H1 (cell line): ENCODE measurements at regions not wholly inside any gene's neighbourhood (a gene's known extent, or its start where the extent isn't known, plus 50 kb on each side); places are given as distances from the start of the nearest gene placed in this dataset.

Source experiments
- CTCF ChIA-PET: fragments of 300-600 bp; sonication (Branson Sonifier 250); formaldehyde crosslinking; loops from one replicate; lab custom pipeline; 2021; ENCODE audit not compliant: partially characterized antibody; lab: Charles Lee
- POLR2A ChIA-PET: fragments of 300-600 bp; sonication (Branson Sonifier 250); formaldehyde crosslinking; loops from one replicate; lab custom pipeline; 2021; ENCODE audit warnings: inconsistent platforms; ENCODE audit not compliant: partially characterized antibody; lab: Charles Lee
- DNase-seq, 2 experiments: peaks; one replicate each; pipeline versions ENCODE4 v3.0.0 to v3.0.0-alpha.2; 2010 to 2022; ENCODE audit warnings: low spot score in 2 of 2, low read depth in 1 of 2, mixed read lengths in 1 of 2
- FAIRE-seq: peaks from 2 replicates; lab custom pipeline; 2011; peaks lifted over from hg19 to GRCh38; lab: Jason Lieb, UNC
- H2AFZ ChIP-seq: 2 replicates; pipeline ENCODE4 v1.8.1; 2012; ENCODE audit warnings: low read length, inconsistent platforms
- H2AK5ac ChIP-seq: 2 replicates; pipeline ENCODE4 v1.6.1; 2013; ENCODE audit warnings: low read depth, low read length
- H2BK120ac ChIP-seq: replicated peaks from 2 replicates; pipeline ENCODE3; 2013; ENCODE audit warnings: low read depth, low read length, inconsistent platforms
- H2BK12ac ChIP-seq: 2 replicates; pipeline ENCODE4 v1.6.1; 2013; ENCODE audit warnings: low read depth, low read length
- H2BK15ac ChIP-seq: 2 replicates; pipeline ENCODE4 v1.6.1; 2013; ENCODE audit warnings: low read length
- H2BK20ac ChIP-seq: 2 replicates; pipeline ENCODE4 v1.6.1; 2013; ENCODE audit warnings: low read length
- H2BK5ac ChIP-seq: 2 replicates; pipeline ENCODE4 v1.6.1; 2013; ENCODE audit warnings: low read depth, low read length
- H3K14ac ChIP-seq: 2 replicates; pipeline ENCODE4 v1.6.1; 2013; ENCODE audit warnings: inconsistent platforms; ENCODE audit not compliant: insufficient read length
- H3K18ac ChIP-seq: 2 replicates; pipeline ENCODE4 v1.6.1; 2013; ENCODE audit warnings: low read length; ENCODE audit errors: extremely low read depth
- H3K23ac ChIP-seq: 2 replicates; pipeline ENCODE4 v1.6.1; 2013; ENCODE audit warnings: inconsistent platforms; ENCODE audit not compliant: insufficient read length
- H3K23me2 ChIP-seq: 2 replicates; pipeline ENCODE4 v1.6.1; 2013; ENCODE audit warnings: low read depth, low read length
- H3K27ac ChIP-seq: 2 replicates; pipeline ENCODE4 v1.6.1; 2011; ENCODE audit warnings: low read depth, low read length, inconsistent platforms
- H3K27me3 ChIP-seq, 4 experiments: replicated peaks in 1 of 4; 1 replicate in 1 of 4; 2 replicates in 3 of 4; pipeline versions ENCODE4 v1.6.1 to v1.8.1; 2011 to 2013; ENCODE audit warnings: low read length in 3 of 4, mild to moderate bottlenecking in 3 of 4, inconsistent platforms in 2 of 4, mixed read lengths in 2 of 4, moderate library complexity in 1 of 4; ENCODE audit not compliant: control insufficient read depth in 3 of 4, insufficient read depth in 3 of 4; ENCODE audit errors: extremely low read depth in 1 of 4
- H3K36me3 ChIP-seq, 4 experiments: 2 replicates each; pipeline versions ENCODE4 v1.6.1 to v1.8.1; 2011 to 2013; ENCODE audit warnings: mild to moderate bottlenecking in 4 of 4, low read length in 3 of 4, moderate library complexity in 2 of 4, control low read depth in 1 of 4, inconsistent platforms in 1 of 4; ENCODE audit not compliant: insufficient read depth in 4 of 4, control insufficient read depth in 2 of 4
- H3K4ac ChIP-seq: replicated peaks from 2 replicates; pipeline ENCODE3; 2013; ENCODE audit warnings: low read length, low read depth, mixed read lengths, inconsistent platforms; ENCODE audit not compliant: insufficient read length
- H3K4me1 ChIP-seq, 4 experiments: replicated peaks in 1 of 4; 1 replicate in 1 of 4; 2 replicates in 3 of 4; pipeline versions ENCODE4 v1.6.1 to v1.8.1; 2011 to 2013; ENCODE audit warnings: low read length in 3 of 4, inconsistent platforms in 2 of 4, mixed read lengths in 1 of 4; ENCODE audit not compliant: insufficient read depth in 4 of 4, control insufficient read depth in 3 of 4
- H3K4me2 ChIP-seq, 2 experiments: 2 replicates each; pipeline versions ENCODE4 v1.6.1 to v1.8.1; 2011 to 2013; ENCODE audit warnings: low read depth in 2 of 2, low read length in 2 of 2, control low read depth in 1 of 2, inconsistent platforms in 1 of 2, mild to moderate bottlenecking in 1 of 2; ENCODE audit not compliant: insufficient read depth in 1 of 2
- H3K4me3 ChIP-seq, 4 experiments: fragments of 200-600, 300-600 bp in 1 of 4; sonication (generic), shearing (Covaris generic), sonication (Bioruptor Twin) in 1 of 4; 2 replicates each; pipeline versions ENCODE4 v1.5.1 to v1.8.1; 2011 to 2016; ENCODE audit warnings: low read length in 4 of 4, low read depth in 3 of 4, control low read depth in 2 of 4, inconsistent platforms in 2 of 4, mild to moderate bottlenecking in 2 of 4, mixed read lengths in 1 of 4, moderate library complexity in 1 of 4; ENCODE audit not compliant: insufficient read depth in 2 of 4; ENCODE audit errors: extremely low read depth in 1 of 4
- H3K56ac ChIP-seq: replicated peaks from 2 replicates; pipeline ENCODE3; 2013; ENCODE audit warnings: low read depth, mild to moderate bottlenecking, mixed read lengths, low read length, inconsistent platforms; ENCODE audit not compliant: insufficient read length
- H3K79me1 ChIP-seq: 2 replicates; pipeline ENCODE4 v1.6.1; 2013; ENCODE audit warnings: low read depth, low read length, control low read depth
- H3K79me2 ChIP-seq, 2 experiments: 2 replicates each; pipeline versions ENCODE4 v1.6.1 to v1.8.1; 2012 to 2013; ENCODE audit warnings: low read length in 2 of 2, mild to moderate bottlenecking in 2 of 2, inconsistent platforms in 1 of 2; ENCODE audit not compliant: insufficient read depth in 2 of 2, control insufficient read depth in 1 of 2
- H3K9ac ChIP-seq, 4 experiments: replicated peaks in 1 of 4; 1 replicate in 1 of 4; 2 replicates in 3 of 4; pipeline versions ENCODE4 v1.6.1 to v1.8.1; 2011 to 2013; ENCODE audit warnings: low read depth in 3 of 4, low read length in 3 of 4, control low read depth in 2 of 4, mild to moderate bottlenecking in 2 of 4, moderate library complexity in 2 of 4, inconsistent platforms in 1 of 4; ENCODE audit errors: extremely low read depth in 1 of 4
- H3K9me3 ChIP-seq, 2 experiments: 2 replicates each; pipeline versions ENCODE4 v1.6.1 to v1.8.1; 2012 to 2013; ENCODE audit warnings: mild to moderate bottlenecking in 2 of 2, moderate library complexity in 2 of 2, control low read depth in 1 of 2, inconsistent platforms in 1 of 2, low read depth in 1 of 2, low read length in 1 of 2, mixed read lengths in 1 of 2; ENCODE audit not compliant: insufficient read depth in 2 of 2
- H4K20me1 ChIP-seq, 2 experiments: replicated peaks in 1 of 2; 2 replicates each; pipeline versions ENCODE3 to v1.8.1; 2011 to 2013; ENCODE audit warnings: inconsistent platforms in 2 of 2, low read length in 2 of 2, mild to moderate bottlenecking in 1 of 2; ENCODE audit not compliant: insufficient read depth in 2 of 2, control insufficient read depth in 1 of 2
- H4K5ac ChIP-seq: 2 replicates; pipeline ENCODE4 v1.6.1; 2013; ENCODE audit warnings: low read length, low read depth, mixed read lengths, inconsistent platforms; ENCODE audit not compliant: insufficient read length
- H4K8ac ChIP-seq: 2 replicates; pipeline ENCODE4 v1.8.0; 2013; ENCODE audit warnings: mild to moderate bottlenecking, moderate library complexity, low read length, inconsistent platforms; ENCODE audit not compliant: insufficient read depth; ENCODE audit errors: extremely low read depth
- H4K91ac ChIP-seq: replicated peaks from 2 replicates; pipeline ENCODE3; 2013; ENCODE audit warnings: low read length, mixed read lengths, inconsistent platforms; ENCODE audit not compliant: insufficient read length
- JUND ChIP-seq: IDR thresholded peaks from 2 replicates; pipeline ENCODE4 v1.6.1; 2011; ENCODE audit warnings: mild to moderate bottlenecking, improper control_type of control experiment, low read length
- SUZ12 ChIP-seq: fragments of 200-600 bp; sonication (generic); IDR thresholded peaks from 2 replicates; pipeline ENCODE4 v1.6.1; 2012; ENCODE audit warnings: mild to moderate bottlenecking, inconsistent platforms, low read length, moderate library complexity, mixed read lengths
- WGBS, 2 experiments: shearing (Covaris generic) in 1 of 2; methylation state at CpG; one replicate each; pipeline versions ENCODE4 v1.1.6 to v1.1.7; 2013 to 2015; ENCODE audit warnings: low lambda C conversion rate in 2 of 2, mixed read lengths in 2 of 2, inconsistent platforms in 1 of 2, low coverage in 1 of 2, missing lambda C conversion rate in 1 of 2; ENCODE audit not compliant: insufficient replicate concordance in 2 of 2, insufficient coverage in 1 of 2, insufficient read length in 1 of 2; ENCODE audit errors: extremely low coverage in 1 of 2, missing lambda C conversion rate in 1 of 2; 5-methylcytosine and 5-hydroxymethylcytosine counted together

- no peak for FAIRE-seq
- Histone ChIP-seq H2BK120ac (no peak overlapping the region), H3K79me2 (no peaks in the 10 kb centered on the region), H4K20me1 (no peaks in the 10 kb centered on the region), H3K4me3 (no peak overlapping the region), H3K27ac (no peak overlapping the region), H2BK20ac (no peak overlapping the region), H3K18ac (no peak overlapping the region), H3K9ac (no peak overlapping the region), H3K4ac (no peak overlapping the region), H4K91ac (no peak overlapping the region), H3K36me3 (no peaks in the 10 kb centered on the region), H4K5ac (no peak overlapping the region), H2BK5ac (no peak overlapping the region), H3K23ac (no peak overlapping the region), H3K4me1 (peaks cover 0 to 4% (median 3%) of the 10 kb centered on the region in 4 experiments; a peak in 4 of 7 replicates), H3K14ac (no peak overlapping the region), H3K23me2 (no peaks in the 10 kb centered on the region), H2AFZ (0 out of 2 replicates have a peak overlapping the region, but pooled peaks have one; percentile 35), H2BK15ac (no peak overlapping the region), H3K4me2 (no peak overlapping the region), H2BK12ac (no peak overlapping the region), H3K27me3 (no peaks in the 10 kb centered on the region), H4K8ac (no peak overlapping the region), H3K79me1 (no peaks in the 10 kb centered on the region), H3K9me3 (no peaks in the 10 kb centered on the region), H2AK5ac (no peak overlapping the region), H3K56ac (no peak overlapping the region)
- POLR2A ChIA-PET: no interaction called here
- DNase-seq: no peak
- WGBS, 2 experiments: 94% methylated on average over 2 of the region's 2 CpGs; no CpG with 5 or more reads in 1 of the 2 experiments
- CTCF ChIA-PET: interaction anchor here (1.1 kb wide), 1 partner anchor 9 kb away, joined by 3 read pairs; no protein-coding TSS in a partner anchor
- peak; percentile 61; the same call in 1 of the 2 replicates for TF ChIP-seq JUND
- no peak for TF ChIP-seq SUZ12
These were observed 466.9 kb upstream of the ARRDC3 start for GRCh38 chr5:91850031-91850430.
